Testis (tissue), 2 donors: ENCODE measurements at regions not wholly inside any gene's neighbourhood (a gene's known extent, or its start where the extent isn't known, plus 50 kb on each side); places are given as distances from the start of the nearest gene placed in this dataset.

ENCODE experiments used
- DNase-seq: peaks from one replicate; pipeline ENCODE4 v3.0.0-alpha.2; 2019
- H3K27ac ChIP-seq, 2 donors: fragments of 200-600 bp; sonication (generic); one replicate each; pipeline ENCODE4 v1.5.1; 2019
- H3K27me3 ChIP-seq: fragments of 200-600 bp; sonication (generic); one replicate; pipeline ENCODE4 v1.5.1; 2019
- H3K36me3 ChIP-seq: fragments of 200-600 bp; sonication (generic); one replicate; pipeline ENCODE4 v1.5.1; 2017; ENCODE audit warnings: low read depth; ENCODE audit errors: missing control alignments
- H3K4me1 ChIP-seq: fragments of 200-600 bp; sonication (generic); one replicate; pipeline ENCODE4 v1.5.1; 2019
- H3K4me3 ChIP-seq, 2 donors: fragments of 200-600 bp; sonication (generic); one replicate each; pipeline ENCODE4 v1.5.1; 2017 to 2019
- H3K9me3 ChIP-seq: fragments of 200-600 bp; sonication (generic); one replicate; pipeline ENCODE4 v1.5.1; 2017
- CTCF ChIP-seq, 3 experiments: fragments of 450-650 bp in 2 of 3; fragments of 200-600 bp in 1 of 3; sonication (generic) in 1 of 3; IDR thresholded peaks; one replicate each; pipeline ENCODE4 v1.5.1; 2016 to 2019; ENCODE audit warnings: antibody characterized with exemption in 3 of 3, mild to moderate bottlenecking in 2 of 3, moderate library complexity in 1 of 3
- POLR2A ChIP-seq: fragments of 450-650 bp; IDR thresholded peaks from one replicate; pipeline ENCODE4 v1.6.1; 2017; ENCODE audit warnings: antibody characterized with exemption, mild to moderate bottlenecking, moderate library complexity
- WGBS, 2 donors: methylation state at CpG; one replicate each; pipeline ENCODE4 v1.1.5; 2018; 5-methylcytosine and 5-hydroxymethylcytosine counted together
- intact Hi-C: fragments of 100-400 bp; cut with DNase I; formaldehyde crosslinking; loops from one replicate; pipeline ENCODE4 v1.15.1; 2023; ENCODE audit warnings: low total_unique reads

GRCh38 chr6:119568580-119568979 lies 219.0 kb upstream of the MAN1A1 start:
- Histone ChIP-seq H3K27ac (no peak overlapping the region), H3K4me3 (no peak overlapping the region), H3K9me3 (no peaks in the 10 kb centered on the region), H3K36me3 (no peaks in the 10 kb centered on the region), H3K4me1 (no peaks in the 10 kb centered on the region), H3K27me3 (no peaks in the 10 kb centered on the region)
- WGBS, 2 donors, result 78 to 84% methylated on average over 2 of the region's 2 CpGs
- TF ChIP-seq CTCF (IDR thresholded peaks at IDR 0.05), result no peak
- TF ChIP-seq POLR2A, result no peak
- no peak for DNase-seq
- intact Hi-C loops, result no loop called here

GRCh38 chr6:119566546-119567260 lies 217.1 kb upstream of the MAN1A1 start:
- Histone ChIP-seq H3K9me3 (no peaks in the 10 kb centered on the region), H3K27me3 (no peaks in the 10 kb centered on the region), H3K36me3 (no peaks in the 10 kb centered on the region), H3K4me1 (no peaks in the 10 kb centered on the region), H3K27ac (no peak overlapping the region), H3K4me3 (peak overlapping the region in 1 of 2 donors; percentile 15)
- 54 to 70% methylated on average over 19 of the region's 19 CpGs for WGBS, 2 donors
- no peak for TF ChIP-seq POLR2A
- peak; percentile 28 for DNase-seq
- intact Hi-C loops, result no loop called here

- Histone ChIP-seq H3K9me3 (no peaks in the 10 kb centered on the region), H3K4me1 (no peaks in the 10 kb centered on the region), H3K27me3 (no peaks in the 10 kb centered on the region), H3K4me3 (no peak overlapping the region), H3K36me3 (no peaks in the 10 kb centered on the region), H3K27ac (no peak overlapping the region)
- 74 to 81% methylated on average over 3 of the region's 3 CpGs for WGBS, 2 donors
- intact Hi-C loops, result no loop called here
- TF ChIP-seq POLR2A (no peak), CTCF (IDR thresholded peaks at IDR 0.05) (no peak)
- no peak for DNase-seq
Measured at GRCh38 chr6:119565893-119566292, 216.3 kb upstream of the MAN1A1 start.

- H3K36me3 ChIP-seq, result no peaks in the 10 kb centered on the region
- DNase-seq, result no peak
- no peak overlapping the region for H3K27ac ChIP-seq
- H3K4me1 ChIP-seq, result no peaks in the 10 kb centered on the region
- H3K27me3 ChIP-seq, result no peaks in the 10 kb centered on the region
- H3K9me3 ChIP-seq, result no peaks in the 10 kb centered on the region
- TF ChIP-seq POLR2A (no peak), CTCF (IDR thresholded peaks at IDR 0.05) (no peak)
- no peak overlapping the region for H3K4me3 ChIP-seq
- intact Hi-C loops, result no loop called here
Measured at GRCh38 chr6:119562168-119562567, 212.6 kb upstream of the MAN1A1 start.

- no peak for DNase-seq
- intact Hi-C loops, result no loop called here
- TF ChIP-seq CTCF (IDR thresholded peaks at IDR 0.05), result no peak
- no peak for TF ChIP-seq POLR2A
- H3K4me3 ChIP-seq, result no peak overlapping the region
- no peak overlapping the region for H3K27ac ChIP-seq
- H3K27me3 ChIP-seq, result no peaks in the 10 kb centered on the region
- H3K36me3 ChIP-seq, result no peaks in the 10 kb centered on the region
- no peaks in the 10 kb centered on the region for H3K4me1 ChIP-seq
- H3K9me3 ChIP-seq, result no peaks in the 10 kb centered on the region
Measured at GRCh38 chr6:119559586-119559985, 210.0 kb upstream of the MAN1A1 start.
